Inflammatory macrophage treated with lipopolysaccharide for 1 hour (primary cell): ENCODE measurements at regions not wholly inside any gene's neighbourhood (a gene's known extent, or its start where the extent isn't known, plus 50 kb on each side); places are given as distances from the start of the nearest gene placed in this dataset.
A peak's percentile ranks its signal among the peaks of the same experiment; 100 is the strongest.

Source experiments
- DNase-seq, 2 donors: peaks; one replicate each; pipeline ENCODE4 v3.0.0-alpha.2; 2020 to 2022

DNA sequence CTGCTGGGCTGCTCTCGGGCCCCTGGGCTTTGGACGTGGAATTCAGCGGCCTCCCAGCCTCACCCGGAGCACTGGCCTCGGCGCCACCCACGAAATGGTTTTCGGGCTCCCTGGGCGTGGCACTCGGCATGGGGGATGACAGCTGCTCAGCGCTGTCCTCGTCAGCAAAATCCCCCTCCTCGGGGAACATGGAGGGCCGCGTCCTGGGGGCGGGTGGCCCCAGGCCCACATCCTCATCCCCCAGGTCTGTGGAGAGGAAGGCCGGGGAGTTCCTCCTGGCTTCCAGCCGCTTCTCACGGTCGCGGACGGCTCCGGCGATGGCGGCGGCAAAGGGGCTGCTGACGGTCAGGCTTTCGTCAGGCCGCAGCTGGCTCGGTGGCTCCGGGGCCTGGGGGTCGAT lies 88.4 kb downstream of the CTTN start:
- no peak for DNase-seq

- DNase-seq, result no peak
These were observed 88.8 kb downstream of the CTTN start for GRCh38 chr11:70487160-70487559.

DNA sequence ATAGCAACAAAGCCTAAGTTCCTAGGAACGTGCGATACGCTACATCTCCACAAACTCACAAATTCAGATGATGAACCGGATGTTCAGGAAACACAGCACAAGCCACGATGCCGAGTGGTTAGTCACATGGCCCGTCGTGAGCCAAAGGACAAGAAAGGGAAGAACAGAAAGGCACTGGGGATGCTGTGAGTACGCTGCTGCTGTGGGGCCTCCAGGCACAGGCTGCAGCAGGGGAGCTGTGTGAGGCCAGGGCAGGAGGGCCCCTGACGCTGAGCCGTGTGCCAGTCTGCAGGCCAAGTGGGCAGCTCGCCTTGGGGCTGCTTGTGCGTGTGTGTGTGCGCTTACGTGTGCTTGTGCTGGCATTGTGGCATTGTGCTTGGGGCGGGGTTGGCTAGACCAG lies 89.4 kb downstream of the CTTN start:
- DNase-seq, result no peak

DNA sequence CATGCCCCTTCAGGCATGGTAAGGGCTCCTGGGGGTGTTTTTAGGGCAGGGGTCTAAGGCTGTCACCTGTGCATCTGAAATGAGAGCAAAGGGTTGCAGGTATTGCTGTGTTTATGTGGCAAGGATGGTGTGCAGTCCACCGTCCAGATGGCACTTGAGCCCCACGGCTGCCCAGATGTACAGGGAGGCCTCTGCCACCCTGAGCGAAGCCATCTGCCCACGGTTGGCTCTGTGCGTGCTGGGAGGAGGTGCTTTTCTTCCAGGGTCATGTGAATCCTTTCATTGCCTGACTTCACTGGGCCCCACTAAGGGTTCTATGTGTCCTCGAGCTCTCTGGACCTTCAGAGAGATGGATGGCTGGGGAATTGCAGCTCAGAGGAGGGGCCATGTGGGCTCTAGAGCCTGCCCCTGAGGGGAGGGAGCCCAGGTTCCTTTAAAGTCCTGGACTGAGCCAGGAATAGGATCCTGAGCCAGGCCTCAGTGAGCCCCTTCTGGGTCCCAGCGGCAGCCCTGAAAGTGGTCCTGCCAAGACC lies 89.9 kb downstream of the CTTN start:
- DNase-seq, result no peak

GRCh38 chr11:70489276-70489675 lies 90.9 kb downstream of the CTTN start:
- DNase-seq, result no peak

DNA sequence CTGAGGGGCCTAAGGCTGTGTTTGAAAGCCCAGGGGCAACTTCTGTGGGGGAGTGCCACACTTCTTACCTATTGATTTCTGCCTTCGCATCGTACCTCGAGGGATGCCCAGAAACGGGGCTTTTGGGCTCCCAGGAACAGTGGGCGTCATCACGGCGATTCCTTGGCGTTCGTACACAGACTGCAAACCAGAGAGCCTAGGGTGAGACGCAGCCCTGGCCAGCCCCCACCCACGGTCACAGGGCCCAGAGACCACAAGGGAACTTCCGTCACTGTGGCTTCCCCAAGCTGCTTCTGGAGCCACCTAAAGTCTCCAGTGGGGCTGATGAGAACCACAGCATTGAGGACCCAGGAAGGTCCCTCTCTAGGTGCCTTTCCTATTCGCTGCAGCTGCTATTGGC lies 91.9 kb downstream of the CTTN start:
- DNase-seq, result peak; percentile 57 to 79

DNA sequence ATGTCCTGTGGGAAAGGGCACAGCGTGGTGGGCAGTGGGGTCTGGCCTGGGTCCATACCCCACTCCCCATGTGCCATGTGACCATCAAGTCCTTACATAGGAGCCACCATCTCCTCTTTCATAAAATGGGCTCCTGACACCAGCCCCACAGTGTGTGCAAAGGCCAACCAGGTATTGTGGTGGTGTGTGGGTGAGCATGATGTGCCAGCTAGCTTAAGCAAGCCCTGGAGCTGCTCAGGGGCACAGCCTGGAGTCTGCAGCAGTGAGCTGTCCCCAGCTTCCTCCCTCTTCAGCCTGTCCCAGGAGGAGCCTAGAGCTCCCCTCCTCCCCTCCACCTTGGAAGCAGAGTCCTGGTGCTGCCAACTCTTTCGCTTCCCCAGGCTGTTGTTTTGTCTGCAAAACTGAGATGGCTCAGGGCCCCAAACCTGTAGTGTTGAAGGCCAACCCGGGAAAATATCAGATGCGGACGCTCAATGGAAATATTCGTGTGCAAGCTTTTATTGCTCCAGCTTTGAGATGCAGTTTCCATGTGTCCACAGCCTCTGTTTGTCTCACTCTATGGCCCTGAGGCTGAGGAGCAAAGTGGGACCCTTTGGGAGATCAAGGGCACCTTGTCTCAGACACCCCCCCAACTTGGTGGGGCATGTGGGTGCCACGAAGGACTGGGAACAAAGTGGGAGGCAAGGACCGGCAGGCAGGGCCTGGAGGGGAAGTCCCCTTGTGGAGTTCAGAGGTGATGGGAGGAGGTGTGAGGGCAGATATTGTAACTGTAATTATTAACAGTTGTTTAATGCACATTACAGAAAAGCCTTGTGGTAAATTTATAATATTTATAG lies 92.6 kb downstream of the CTTN start:
- DNase-seq, result no peak

DNA sequence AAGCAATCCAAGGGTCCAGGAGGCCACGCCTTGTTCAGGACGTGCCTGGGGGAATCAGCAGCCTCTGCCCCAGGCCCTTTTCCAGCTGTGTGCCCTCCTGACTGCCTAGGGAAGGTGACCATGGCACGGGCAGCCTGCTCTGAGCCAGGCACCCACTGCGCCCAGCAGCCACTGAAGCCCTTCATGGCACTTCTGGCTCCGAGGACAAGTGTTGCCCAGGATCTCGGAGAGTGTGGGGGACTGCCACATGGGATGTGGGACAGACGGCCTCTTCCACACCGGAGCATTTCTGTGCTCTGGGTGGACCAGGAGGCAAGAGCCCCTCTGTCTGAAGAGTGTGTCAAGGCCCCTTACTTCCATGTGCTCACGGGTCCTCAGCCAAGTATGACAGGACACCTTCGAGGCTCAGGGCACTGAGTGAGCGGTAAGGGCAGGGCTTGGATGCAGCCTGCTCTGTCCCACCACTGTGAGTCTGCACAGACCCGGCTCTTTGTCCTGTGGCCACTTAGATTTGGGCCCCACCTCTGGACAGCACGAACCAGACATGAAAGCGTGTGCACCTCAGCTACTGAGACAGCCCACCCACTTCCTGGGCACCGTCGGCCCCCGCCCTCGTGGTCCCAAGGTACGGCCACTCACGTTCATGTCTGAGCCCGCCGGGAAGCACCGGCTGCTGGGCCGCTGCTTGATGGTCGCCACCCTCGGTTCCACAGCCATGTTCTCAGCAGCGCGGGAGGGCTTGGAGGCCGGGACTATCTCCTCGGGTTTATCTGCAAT lies 93.6 kb downstream of the CTTN start:
- no peak for DNase-seq

GRCh38 chr11:70493089-70493474 lies 94.8 kb downstream of the CTTN start:
- peak; percentile 13 to 54 for DNase-seq

DNA sequence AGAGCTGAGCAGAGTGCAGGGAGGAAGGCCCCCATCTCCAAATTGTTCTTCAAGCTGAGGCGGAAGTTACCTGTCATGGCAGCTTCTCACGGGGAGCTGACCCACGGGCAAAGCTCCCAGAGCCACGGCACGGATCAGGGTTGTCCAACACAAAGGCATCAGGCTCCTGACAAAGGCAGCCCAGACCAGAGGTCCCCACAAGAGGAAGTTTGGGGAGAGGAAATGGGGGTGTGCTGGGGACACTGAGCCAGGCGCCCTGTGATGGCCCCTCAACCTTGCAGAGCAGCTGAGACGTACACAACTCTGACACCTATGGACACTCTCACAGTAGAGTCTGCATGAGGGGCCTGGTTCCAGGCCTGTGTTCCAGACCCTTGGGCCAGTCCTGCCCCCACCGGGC lies 95.6 kb downstream of the CTTN start:
- no peak for DNase-seq

- DNase-seq, result no peak
These were observed 96.4 kb downstream of the CTTN start for GRCh38 chr11:70494559-70495350.

DNA sequence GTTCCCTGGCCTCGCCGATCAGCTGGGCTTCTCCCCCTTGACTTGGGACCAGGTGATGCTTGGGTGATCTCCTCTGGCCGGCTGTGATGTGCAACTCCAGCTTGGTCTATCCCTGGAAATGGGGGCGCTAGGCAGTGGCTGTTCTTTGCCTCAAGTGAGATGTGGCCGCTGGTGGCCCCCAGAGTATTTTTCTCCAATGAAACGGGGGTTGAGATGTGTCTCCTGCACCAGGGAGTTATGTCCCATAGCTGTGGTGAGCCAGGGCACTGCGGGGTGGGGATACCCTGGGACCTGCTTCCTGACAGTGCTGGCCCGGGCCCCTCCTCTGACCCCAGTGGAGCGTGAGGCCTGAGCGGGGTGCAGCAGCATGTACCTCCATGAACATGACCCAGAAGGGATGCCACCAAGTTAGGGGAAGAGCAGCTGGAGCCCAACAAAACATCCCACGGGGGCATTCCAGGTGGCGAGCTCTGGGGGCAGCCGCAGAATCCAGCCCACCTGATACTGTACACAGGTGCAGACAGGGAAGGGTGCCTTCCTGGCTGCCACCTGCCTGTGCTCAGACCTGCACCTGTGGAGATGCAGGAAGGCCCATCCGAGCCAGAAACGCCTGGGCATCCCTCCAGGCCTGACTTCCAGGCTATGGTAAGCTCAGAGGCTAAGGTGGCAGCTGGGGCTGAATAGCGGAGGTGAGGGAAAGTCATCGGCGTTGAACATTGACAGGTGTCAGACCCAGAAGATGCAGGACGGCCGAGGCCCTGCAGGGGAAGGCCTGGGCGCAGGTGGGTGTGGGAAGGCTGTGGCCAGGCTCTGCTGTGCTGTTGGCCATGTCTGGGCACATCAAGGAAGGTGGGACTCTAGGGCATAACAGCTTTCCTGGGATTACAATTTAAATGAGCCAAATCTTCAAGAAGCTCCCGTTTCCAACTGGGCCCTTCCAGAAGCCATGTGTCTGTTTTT lies 97.3 kb downstream of the CTTN start:
- DNase-seq, result no peak

DNA sequence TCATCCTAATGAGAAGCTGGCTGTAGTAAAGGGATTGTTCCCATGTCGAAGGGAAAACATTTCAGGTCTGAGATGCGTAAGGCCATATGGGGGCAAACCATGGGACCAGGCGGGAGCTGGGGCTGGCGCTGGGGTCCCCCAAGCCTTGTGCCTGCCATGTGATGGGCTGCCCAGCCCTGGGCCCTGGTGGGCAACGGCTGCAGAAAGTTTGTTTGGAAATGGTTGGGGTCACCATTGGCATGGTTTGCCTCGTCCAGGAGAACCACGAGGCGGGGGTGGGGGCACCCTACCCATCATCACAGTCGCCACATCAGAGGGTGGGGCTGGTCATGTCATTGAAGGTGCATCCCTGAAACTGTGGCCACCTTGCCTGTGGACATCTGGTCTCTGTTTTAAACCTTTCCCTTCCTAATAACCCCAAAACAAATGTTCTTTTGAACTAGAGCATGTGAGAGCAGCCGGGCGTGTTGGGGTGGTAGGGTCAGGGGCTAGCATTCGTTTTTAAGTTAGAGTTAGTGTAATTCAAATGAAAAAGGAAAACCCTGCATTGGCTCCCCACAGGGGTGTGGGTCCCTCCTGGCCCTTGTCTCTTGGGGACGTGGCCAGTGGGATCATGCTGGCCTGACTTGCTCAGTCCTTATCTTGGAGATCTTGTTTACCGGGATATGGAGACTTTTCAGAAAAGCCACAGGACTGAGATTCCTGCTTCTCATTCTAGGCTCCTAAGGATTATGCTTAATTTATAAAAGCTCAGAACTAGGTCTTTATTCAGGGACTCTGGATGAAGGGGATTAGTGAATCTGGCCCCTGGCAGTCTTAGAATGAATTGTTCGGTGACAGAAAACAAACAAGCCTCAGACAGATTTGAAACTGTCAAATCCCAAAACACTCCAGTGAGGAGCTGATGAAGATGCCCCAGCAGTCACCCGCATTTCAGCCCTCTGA lies 98.5 kb downstream of the CTTN start:
- DNase-seq, result no peak

- no peak for DNase-seq
These were observed 99.3 kb downstream of the CTTN start for GRCh38 chr11:70497536-70498075.

GRCh38 chr11:70498171-70498571 lies 99.8 kb downstream of the CTTN start:
- no peak for DNase-seq

GRCh38 chr11:70498976-70499801 lies 100.9 kb downstream of the CTTN start:
- DNase-seq, result no peak

GRCh38 chr11:70500076-70500847 lies 101.9 kb downstream of the CTTN start:
- no peak for DNase-seq

GRCh38 chr11:70501051-70501901 lies 102.9 kb downstream of the CTTN start:
- no peak for DNase-seq
